NCI-H82 treated with DMSO at 0.1 percent for 48 hours (cell line): ENCODE measurements at regions not wholly inside any gene's neighbourhood (a gene's known extent, or its start where the extent isn't known, plus 50 kb on each side); places are given as distances from the start of the nearest gene placed in this dataset.

ENCODE experiments used
- DNase-seq: peaks from one replicate; lab custom pipeline; 2025; ENCODE audit not compliant: unreplicated experiment; lab: John Stamatoyannopoulos, UW

- no peak for DNase-seq
Measured at GRCh38 chr4:65139998-65140397, 530.3 kb downstream of the EPHA5 start.

GRCh38 chr4:65126200-65126599 lies 544.1 kb downstream of the EPHA5 start:
- DNase-seq: no peak

GRCh38 chr4:65120287-65120686 lies 550.0 kb downstream of the EPHA5 start:
- no peak for DNase-seq

- no peak for DNase-seq
Measured at GRCh38 chr4:65102419-65102818, 567.9 kb downstream of the EPHA5 start.

- DNase-seq: no peak
Measured at GRCh38 chr4:65096630-65097029, 573.7 kb downstream of the EPHA5 start.

GRCh38 chr4:65089666-65090065 lies 580.6 kb downstream of the EPHA5 start:
- DNase-seq: no peak

GRCh38 chr4:65083076-65083475 lies 587.2 kb downstream of the EPHA5 start:
- no peak for DNase-seq

- DNase-seq: no peak
Measured at GRCh38 chr4:65071564-65071963, 598.7 kb downstream of the EPHA5 start.

- no peak for DNase-seq
Measured at GRCh38 chr4:65069177-65069576, 601.1 kb downstream of the EPHA5 start.

GRCh38 chr4:65066106-65066505 lies 604.2 kb downstream of the EPHA5 start:
- no peak for DNase-seq

- no peak for DNase-seq
Measured at GRCh38 chr4:65063601-65064000, 606.7 kb downstream of the EPHA5 start.

GRCh38 chr4:65050786-65051185 lies 619.5 kb downstream of the EPHA5 start:
- DNase-seq: no peak

- no peak for DNase-seq
Measured at GRCh38 chr4:65046192-65047133, 623.8 kb downstream of the EPHA5 start.

GRCh38 chr4:65033899-65034298 lies 624.6 kb upstream of the TECRL start:
- DNase-seq: no peak

- no peak for DNase-seq
Measured at GRCh38 chr4:65028592-65028991, 619.3 kb upstream of the TECRL start.

- DNase-seq: no peak
Measured at GRCh38 chr4:65023883-65024670, 614.8 kb upstream of the TECRL start.

- DNase-seq: no peak
Measured at GRCh38 chr4:65023081-65023480, 613.8 kb upstream of the TECRL start.

GRCh38 chr4:65021737-65022136 lies 612.5 kb upstream of the TECRL start:
- DNase-seq: no peak

GRCh38 chr4:65021149-65021548 lies 611.9 kb upstream of the TECRL start:
- no peak for DNase-seq

- no peak for DNase-seq
Measured at GRCh38 chr4:65019775-65020174, 610.5 kb upstream of the TECRL start.

GRCh38 chr4:65018313-65018712 lies 609.1 kb upstream of the TECRL start:
- DNase-seq: no peak

GRCh38 chr4:65014078-65014477 lies 604.8 kb upstream of the TECRL start:
- no peak for DNase-seq
